Esophagus (tissue), 2 donors: ENCODE measurements at regions not wholly inside any gene's neighbourhood (a gene's known extent, or its start where the extent isn't known, plus 50 kb on each side); places are given as distances from the start of the nearest gene placed in this dataset.
"Not testable (repeated sequence)": the region's sequence is repeated elsewhere in the genome, so short reads cannot be mapped to it uniquely, and the experiment has no call there.

ENCODE experiments used
- H3K27ac ChIP-seq, 2 donors: one replicate each; pipeline ENCODE4 v1.5.1; 2013; ENCODE audit warnings: low read depth in 2 of 2, mild to moderate bottlenecking in 2 of 2, inconsistent platforms in 1 of 2, low read length in 1 of 2, moderate library complexity in 1 of 2
- H3K27me3 ChIP-seq, 2 donors: one replicate each; pipeline ENCODE4 v1.6.1; 2013; ENCODE audit warnings: low read length in 2 of 2, control low read depth in 1 of 2, mild to moderate bottlenecking in 1 of 2; ENCODE audit not compliant: insufficient read depth in 2 of 2, control insufficient read depth in 1 of 2
- H3K36me3 ChIP-seq, 2 donors: one replicate each; pipeline ENCODE4 v1.6.1; 2013; ENCODE audit warnings: low read length in 1 of 2; ENCODE audit not compliant: control insufficient read depth in 2 of 2, insufficient read depth in 2 of 2
- H3K4me1 ChIP-seq, 2 donors: one replicate each; pipeline ENCODE4 v1.6.1; 2013; ENCODE audit warnings: low read length in 1 of 2; ENCODE audit not compliant: control insufficient read depth in 2 of 2, insufficient read depth in 2 of 2
- H3K4me3 ChIP-seq, 2 donors: one replicate each; pipeline ENCODE4 v1.5.1; 2013; ENCODE audit warnings: low read length in 2 of 2, mild to moderate bottlenecking in 2 of 2, low read depth in 1 of 2, moderate library complexity in 1 of 2
- H3K9me3 ChIP-seq, 2 donors: one replicate each; pipeline ENCODE4 v1.6.1; 2013; ENCODE audit warnings: mild to moderate bottlenecking in 2 of 2, low read depth in 1 of 2, low read length in 1 of 2, moderate library complexity in 1 of 2; ENCODE audit not compliant: control insufficient read depth in 2 of 2, insufficient read depth in 1 of 2
- WGBS, 2 donors: extraction: QIAGEN DNeasy Blood & Tissue Kit; methylation state at CpG; one replicate each; pipeline ENCODE4 v1.1.7; 2013; 5-methylcytosine and 5-hydroxymethylcytosine counted together
- donor health status: healthy with polysubstance abuse.
- donor health status: Bipolar disorder and iron deficiency.

DNA sequence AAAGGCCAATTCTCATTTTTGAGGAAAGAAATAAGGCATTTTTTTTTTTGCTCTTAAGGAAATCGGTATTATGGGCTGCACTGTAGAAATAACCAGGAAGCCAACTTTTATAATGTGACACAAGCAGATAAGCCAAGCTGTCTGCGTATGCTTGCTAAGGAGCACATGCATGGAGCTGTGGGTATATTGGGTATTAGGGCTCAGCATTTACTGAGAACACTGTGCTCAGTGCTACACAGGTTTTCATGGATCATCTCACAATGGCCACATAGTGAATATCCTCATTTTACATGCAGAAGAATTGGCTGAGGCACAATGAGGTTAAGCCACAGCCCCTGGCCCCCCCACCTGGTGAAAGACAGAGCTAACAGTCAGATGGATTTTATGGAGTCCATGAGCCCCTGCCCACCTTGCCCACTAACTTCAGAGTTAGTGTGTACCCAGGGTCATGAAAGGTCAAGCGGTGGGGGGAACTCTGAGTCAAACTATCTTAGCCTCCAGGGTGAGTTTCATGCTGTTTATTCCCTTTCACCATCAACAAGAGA is 204.8 kb downstream of the SPATA31A6 start:
- no peak overlapping the region for H3K4me3 ChIP-seq
- no peaks in the 10 kb centered on the region for H3K36me3 ChIP-seq
- H3K27me3 ChIP-seq, result no peaks in the 10 kb centered on the region
- no peak overlapping the region for H3K27ac ChIP-seq
- 87 to 91% methylated on average over 3 of the region's 3 CpGs for WGBS, 2 donors
- H3K4me1 ChIP-seq, result no peaks in the 10 kb centered on the region
- H3K9me3 ChIP-seq, result no peaks in the 10 kb centered on the region

DNA sequence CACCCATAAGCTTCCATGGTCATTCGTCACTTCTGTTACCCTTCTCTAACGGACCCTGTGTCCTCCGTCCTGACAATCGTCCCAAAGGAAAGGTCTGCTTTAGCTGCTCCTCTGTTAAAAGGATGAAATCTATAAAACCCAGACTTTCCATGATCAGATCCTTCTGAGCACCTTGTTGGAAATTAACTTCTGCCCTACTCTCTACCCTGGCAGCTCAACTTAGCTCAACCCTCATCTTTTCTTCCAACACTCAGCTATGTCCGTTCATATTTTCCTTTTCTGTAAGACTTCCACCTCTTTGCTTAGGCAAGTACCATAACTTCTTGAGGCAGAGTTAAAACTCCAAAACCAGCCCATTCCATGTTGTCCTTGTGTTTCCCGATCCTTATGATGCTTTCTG is 205.4 kb downstream of the SPATA31A6 start:
- Histone ChIP-seq H3K4me3 (no peak overlapping the region), H3K4me1 (no peaks in the 10 kb centered on the region), H3K27me3 (no peaks in the 10 kb centered on the region), H3K27ac (no peak overlapping the region), H3K9me3 (no peaks in the 10 kb centered on the region), H3K36me3 (no peaks in the 10 kb centered on the region)
- 76% methylated on average over 6 of the region's 6 CpGs for WGBS, 2 donors

DNA sequence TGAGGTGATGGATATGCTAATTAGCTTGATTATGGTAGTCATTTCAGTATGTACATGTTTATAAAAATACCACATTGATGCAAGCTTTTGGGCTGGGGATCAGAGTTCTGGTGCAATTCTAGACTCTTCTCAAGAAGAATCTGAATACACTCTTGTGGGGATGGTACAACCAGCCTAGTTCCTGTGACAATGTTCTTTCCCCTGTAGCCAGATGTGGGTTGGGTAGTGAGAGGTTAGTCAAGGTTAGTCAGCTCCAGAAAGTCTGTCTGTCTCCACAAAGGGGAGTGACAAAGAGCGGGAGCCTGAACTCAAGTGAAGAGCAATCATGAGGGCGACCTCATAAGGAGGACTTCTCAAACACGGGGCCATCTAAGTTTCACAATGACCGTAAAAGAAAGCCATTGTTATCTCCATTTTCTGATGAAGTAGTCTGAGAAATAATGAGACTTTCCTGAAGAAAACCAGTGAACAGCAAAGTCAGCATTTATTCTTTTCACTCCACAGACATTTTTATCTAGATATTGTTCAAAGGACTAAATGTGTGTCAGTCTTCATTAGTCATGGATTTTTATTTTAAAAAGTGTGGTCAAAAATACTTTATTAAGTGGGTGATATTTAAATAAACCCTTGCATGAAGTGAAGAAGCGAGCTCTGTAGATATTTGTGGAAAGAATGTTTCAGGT is 209.5 kb downstream of the SPATA31A6 start:
- WGBS, 2 donors, result 73 to 83% methylated on average over 4 of the region's 5 CpGs
- H3K27me3 ChIP-seq, H3K36me3 ChIP-seq, H3K4me3 ChIP-seq, H3K27ac ChIP-seq, H3K9me3 ChIP-seq, H3K4me1 ChIP-seq: not testable (repeated sequence)

DNA sequence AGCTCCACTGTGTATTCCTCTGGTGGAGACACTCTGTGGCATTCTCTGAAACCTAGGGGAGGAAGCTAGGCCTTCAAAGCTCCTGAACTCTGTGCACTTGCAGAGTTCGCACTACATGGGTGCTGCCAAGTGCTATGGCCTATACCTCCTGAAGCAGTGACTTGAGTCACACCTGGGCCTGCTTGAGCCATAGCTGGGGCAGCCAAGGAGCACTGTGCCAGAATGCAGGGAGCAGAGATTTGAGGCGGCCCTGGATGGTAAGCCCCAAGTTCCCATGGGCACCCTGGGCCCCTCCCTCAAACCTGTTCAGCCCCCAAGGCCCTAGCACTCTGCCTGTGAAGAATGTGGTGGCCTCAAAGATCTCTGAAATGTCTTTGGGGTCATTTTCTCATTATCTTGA is 212.9 kb downstream of the SPATA31A6 start:
- 88 to 91% methylated on average over 2 of the region's 2 CpGs for WGBS, 2 donors
- Histone ChIP-seq H3K27me3 (no peaks in the 10 kb centered on the region), H3K4me1 (no peaks in the 10 kb centered on the region)

DNA sequence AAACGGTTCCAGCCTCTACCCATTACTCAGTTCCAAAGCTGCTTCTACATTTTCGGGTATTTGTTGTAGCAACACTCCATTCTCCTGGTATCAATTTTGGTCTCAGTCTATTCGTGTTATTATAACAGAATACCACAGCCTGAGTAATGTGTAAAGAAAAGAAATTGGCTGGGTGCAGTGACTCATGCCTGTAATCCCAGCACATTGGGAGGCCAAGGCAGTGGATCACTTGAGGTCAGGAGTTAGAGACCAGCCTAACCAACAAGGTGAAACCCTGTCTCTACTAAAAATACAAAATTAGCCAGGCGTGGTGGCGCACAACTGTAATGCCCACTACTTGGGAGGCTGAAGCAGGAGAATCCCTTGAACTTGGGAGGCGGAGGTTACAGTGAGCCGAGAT is 213.9 kb downstream of the SPATA31A6 start:
- not testable (repeated sequence) for H3K4me1 ChIP-seq, H3K36me3 ChIP-seq, H3K9me3 ChIP-seq, H3K27me3 ChIP-seq, H3K27ac ChIP-seq, H3K4me3 ChIP-seq
- WGBS, 2 donors, result 69% methylated on average over 7 of the region's 7 CpGs

More for the DNA sequence above, 212.9 kb downstream of the SPATA31A6 start:
- no peaks in the 10 kb centered on the region for H3K36me3 ChIP-seq
- H3K27ac ChIP-seq, result no peak overlapping the region
- peaks cover 0 to 3% of the 10 kb centered on the region in 2 donors for H3K9me3 ChIP-seq
- no peak overlapping the region for H3K4me3 ChIP-seq

DNA sequence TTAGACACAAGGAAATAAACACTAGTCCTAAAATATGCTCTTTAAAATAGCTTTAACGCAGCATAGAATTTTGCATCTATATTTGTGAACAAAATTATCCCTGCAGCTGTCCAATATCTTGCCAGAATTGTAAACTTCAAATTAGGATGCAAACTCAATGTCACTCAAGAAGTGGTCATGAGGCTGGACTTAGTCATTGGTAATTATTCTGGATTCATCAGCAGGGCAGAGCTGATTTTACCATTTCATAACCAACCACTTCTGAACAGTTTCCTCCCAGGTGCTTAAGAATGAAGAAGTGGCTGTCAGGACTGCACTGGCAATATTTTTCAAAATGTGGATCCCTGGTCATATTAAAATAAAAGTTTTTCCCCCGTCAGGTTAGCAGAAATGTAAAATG is 219.5 kb downstream of the SPATA31A6 start:
- H3K4me1 ChIP-seq, H3K27me3 ChIP-seq, H3K4me3 ChIP-seq, H3K27ac ChIP-seq, H3K36me3 ChIP-seq, H3K9me3 ChIP-seq: not testable (repeated sequence)
- 74 to 84% methylated on average over 2 of the region's 2 CpGs for WGBS, 2 donors

DNA sequence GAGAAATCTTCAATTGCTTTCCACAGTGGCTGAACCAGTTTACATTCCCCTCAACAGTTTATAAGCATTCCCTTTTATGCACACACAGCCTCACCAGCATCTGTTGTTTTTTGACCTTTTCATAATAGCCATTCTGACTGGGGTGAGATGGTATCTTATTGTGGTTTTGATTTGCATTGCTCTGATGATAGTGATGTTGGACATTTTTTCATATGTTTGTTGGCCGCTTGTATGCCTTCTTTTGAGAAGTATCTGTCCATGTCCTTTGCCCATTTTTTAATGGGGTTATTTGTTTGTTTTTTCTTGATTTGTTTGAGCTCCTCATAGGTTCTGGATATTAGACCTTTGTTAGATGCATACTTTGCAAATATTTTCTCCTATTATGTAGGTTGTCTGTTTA is 226.1 kb downstream of the SPATA31A6 start:
- not testable (repeated sequence) for H3K9me3 ChIP-seq, H3K4me3 ChIP-seq, H3K4me1 ChIP-seq, H3K27ac ChIP-seq, H3K27me3 ChIP-seq, H3K36me3 ChIP-seq
- WGBS, 2 donors, result 83 to 94% methylated on average over 1 of the region's 1 CpG

DNA sequence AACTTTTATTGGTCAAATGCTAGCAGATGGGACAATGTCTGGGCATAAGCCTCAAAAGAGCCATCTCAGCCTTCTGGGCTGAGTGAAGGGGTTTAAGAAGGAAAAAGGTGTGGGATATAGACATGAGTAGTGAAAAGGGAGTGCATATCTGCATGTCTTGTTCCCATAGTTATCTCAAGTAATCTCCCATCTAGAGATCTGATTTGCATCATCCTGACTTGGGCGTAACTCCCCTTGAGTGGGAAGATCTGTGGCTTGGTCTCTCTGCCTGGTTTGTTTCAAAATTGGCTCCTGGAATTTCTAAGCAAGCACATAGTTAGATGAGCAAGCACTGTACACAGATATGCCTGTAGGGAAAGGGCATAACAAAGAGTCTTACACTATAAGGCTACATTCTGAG is 228.9 kb downstream of the SPATA31A6 start:
- H3K4me1 ChIP-seq, H3K9me3 ChIP-seq, H3K4me3 ChIP-seq, H3K27me3 ChIP-seq, H3K27ac ChIP-seq, H3K36me3 ChIP-seq: not testable (repeated sequence)
- WGBS, 2 donors, result 93 to 96% methylated on average over 1 of the region's 1 CpG

DNA sequence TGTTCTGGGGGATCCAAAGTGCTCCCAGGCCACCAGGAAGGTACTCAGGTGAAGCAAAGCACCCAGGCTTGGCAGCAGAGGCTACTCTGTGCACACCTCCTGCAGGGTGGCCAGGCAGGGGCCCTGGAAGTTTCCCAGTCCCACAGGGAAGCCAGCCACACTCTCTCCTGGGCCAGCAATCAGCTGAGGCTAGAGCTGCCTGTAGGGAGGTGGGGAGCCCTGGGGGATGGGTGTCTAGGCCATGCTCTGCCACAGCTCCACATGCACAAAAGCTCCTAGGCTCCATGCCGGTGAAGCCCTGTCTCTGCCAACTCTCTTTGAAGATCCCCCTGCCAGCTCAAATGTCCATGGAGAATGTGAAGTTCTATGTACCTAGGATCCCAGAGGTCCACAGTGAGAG is 231.4 kb downstream of the SPATA31A6 start:
- not testable (repeated sequence) for H3K27ac ChIP-seq, H3K9me3 ChIP-seq, H3K27me3 ChIP-seq, H3K36me3 ChIP-seq, H3K4me3 ChIP-seq, H3K4me1 ChIP-seq
- no CpG with 5 or more reads among the region's 1 CpG for WGBS, 2 donors

DNA sequence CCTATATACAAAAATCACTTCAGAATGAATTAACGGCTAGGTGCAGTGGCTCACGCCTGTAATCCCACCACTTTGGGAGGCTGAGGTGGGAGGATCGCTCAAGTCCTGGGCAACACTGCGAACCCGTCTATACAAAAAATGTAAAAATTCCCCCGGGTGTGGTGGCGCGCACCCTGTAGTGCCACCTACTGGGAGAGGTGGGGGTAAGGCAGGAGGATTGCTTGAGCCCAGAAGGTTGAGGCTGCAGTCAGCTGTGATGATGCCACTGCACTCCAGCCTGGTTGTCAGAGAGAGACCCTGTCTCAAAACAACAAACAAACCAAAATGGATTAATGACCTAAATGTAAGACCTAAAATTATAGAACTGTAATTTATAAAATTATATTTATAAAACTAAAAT is 236.2 kb downstream of the SPATA31A6 start:
- WGBS, 2 donors, result no CpG with 5 or more reads among the region's 8 CpGs
- H3K27ac ChIP-seq, H3K4me1 ChIP-seq, H3K27me3 ChIP-seq, H3K36me3 ChIP-seq, H3K9me3 ChIP-seq, H3K4me3 ChIP-seq: not testable (repeated sequence)
